HepG2 (cell line): ENCODE measurements at regions not wholly inside any gene's neighbourhood (a gene's known extent, or its start where the extent isn't known, plus 50 kb on each side); places are given as distances from the start of the nearest gene placed in this dataset.

Experiments
- ATAC-seq: fragments of 200-7000 bp; cut with Tn5 transposase; 3 replicates; pipeline ENCODE4 v1.9.1; 2020; ENCODE audit warnings: mild to moderate bottlenecking, moderate library complexity
- BruUV-seq: library from RNA; stranded (reverse); fragments of 400-500 nt; replicated peaks from 2 replicates; lab custom pipeline; 2021; lab: Mats Ljungman, UMichigan
- CTCF ChIA-PET: fragments of 300-600 bp; formaldehyde crosslinking; extraction: SDS; loops from one replicate; lab custom pipeline; 2021; ENCODE audit warnings: low total read pairs, inconsistent platforms, low intra/inter-chr PET ratio; lab: Yijun Ruan, JAX
- POLR2A ChIA-PET: fragments of 350-600 bp; sonication (Branson Sonifier 250); formaldehyde crosslinking; loops from one replicate; lab custom pipeline; 2020; ENCODE audit warnings: antibody characterized with exemption, inconsistent platforms; lab: Yijun Ruan, JAX
- DNase-seq: peaks from one replicate; pipeline ENCODE4 v3.0.0-alpha.2; 2015; ENCODE audit warnings: low spot score
- FAIRE-seq: peaks from 3 replicates; lab custom pipeline; 2011; peaks lifted over from hg19 to GRCh38; lab: Jason Lieb, UNC
- H2AFZ ChIP-seq: one replicate; pipeline ENCODE4 v1.6.1; 2011; ENCODE audit warnings: low read length, inconsistent platforms
- H3K27ac ChIP-seq: fragments of 300-600 bp; 3 replicates; pipeline ENCODE4 v1.8.0; 2011; ENCODE audit warnings: mixed run types, mild to moderate bottlenecking, mixed read lengths, low read length, inconsistent platforms; ENCODE audit not compliant: insufficient read depth; ENCODE audit errors: extremely low read length
- H3K27me3 ChIP-seq, 2 experiments: fragments of 200-600 bp in 1 of 2; 2 replicates in 1 of 2; 3 replicates in 1 of 2; pipeline versions ENCODE4 v1.6.0 to v1.8.0; 2011; ENCODE audit warnings: low read length in 2 of 2, mild to moderate bottlenecking in 2 of 2, moderate library complexity in 2 of 2, inconsistent platforms in 1 of 2; ENCODE audit not compliant: insufficient read depth in 2 of 2, control insufficient read depth in 1 of 2
- H3K36me3 ChIP-seq, 2 experiments: fragments of 200-600 bp in 1 of 2; replicated peaks in 1 of 2; 2 replicates in 1 of 2; 3 replicates in 1 of 2; pipeline versions ENCODE4 v1.5.1 to v1.8.0; 2011; ENCODE audit warnings: low read length in 2 of 2, inconsistent platforms in 1 of 2; ENCODE audit not compliant: insufficient read depth in 2 of 2, control insufficient read depth in 1 of 2
- H3K4me1 ChIP-seq: 2 replicates; pipeline ENCODE4 v1.5.1; 2012; ENCODE audit warnings: low read length, inconsistent platforms; ENCODE audit not compliant: insufficient read depth
- H3K4me2 ChIP-seq: 2 replicates; pipeline ENCODE4 v1.6.0; 2011; ENCODE audit warnings: low read depth, low read length, inconsistent platforms
- H3K4me3 ChIP-seq, 3 experiments: fragments of 200-600 bp in 1 of 3; sonication (generic), shearing (Covaris generic) in 1 of 3; replicated peaks in 1 of 3; 2 replicates each; pipeline ENCODE4 v1.5.1; 2011 to 2016; ENCODE audit warnings: low read length in 3 of 3, inconsistent platforms in 2 of 3, low read depth in 2 of 3, mild to moderate bottlenecking in 2 of 3, control low read depth in 1 of 3, mixed read lengths in 1 of 3; ENCODE audit not compliant: insufficient read depth in 1 of 3
- H3K79me2 ChIP-seq: one replicate; pipeline ENCODE4 v1.6.1; 2011; ENCODE audit warnings: low read length, inconsistent platforms; ENCODE audit not compliant: insufficient read depth
- H3K9ac ChIP-seq: 2 replicates; pipeline ENCODE4 v1.6.0; 2011; ENCODE audit warnings: mild to moderate bottlenecking, low read depth, low read length, inconsistent platforms; ENCODE audit not compliant: insufficient read depth
- H3K9me3 ChIP-seq: 2 replicates; pipeline ENCODE4 v1.5.1; 2012; ENCODE audit warnings: mild to moderate bottlenecking, low read length
- H4K20me1 ChIP-seq: 2 replicates; pipeline ENCODE4 v1.6.0; 2011; ENCODE audit warnings: inconsistent platforms, mild to moderate bottlenecking, low read length, moderate library complexity; ENCODE audit not compliant: insufficient read depth
- ATRX ChIP-seq: sonication (generic); formaldehyde crosslinking; IDR thresholded peaks from 2 replicates; pipeline ENCODE4 v1.4.0; 2020; ENCODE audit warnings: missing genetic modification reagents, borderline replicate concordance
- BORCS8-MEF2B ChIP-seq: sonication (generic); formaldehyde crosslinking; IDR thresholded peaks from 2 replicates; pipeline ENCODE4 v1.8.0; 2022; ENCODE audit warnings: mild to moderate bottlenecking, missing genetic modification reagents
- HMG20B ChIP-seq: conservative IDR thresholded peaks from 2 replicates; pipeline ENCODE4 v1.6.1; 2016; ENCODE audit warnings: missing genetic modification reagents, missing compliant biosample characterization
- KIAA2018 ChIP-seq: sonication (generic); formaldehyde crosslinking; IDR thresholded peaks from 2 replicates; pipeline ENCODE4 v1.5.0; 2020; ENCODE audit warnings: mild to moderate bottlenecking, missing genetic modification reagents, borderline replicate concordance
- NFKBIZ ChIP-seq: IDR thresholded peaks from 2 replicates; pipeline ENCODE4 v1.6.1; 2018; ENCODE audit warnings: missing genetic modification reagents, missing compliant biosample characterization
- RCOR2 ChIP-seq: IDR thresholded peaks from 2 replicates; pipeline ENCODE4 v1.6.1; 2016; ENCODE audit warnings: missing biosample characterization, missing genetic modification reagents
- RFX1 ChIP-seq: fragments of 450-650 bp; IDR thresholded peaks from 2 replicates; pipeline ENCODE4 v1.6.1; 2017
- SMC3 ChIP-seq: IDR thresholded peaks from 2 replicates; pipeline ENCODE4 v1.6.1; 2011; ENCODE audit warnings: low read length, improper control_type of control experiment
- SP5 ChIP-seq: IDR thresholded peaks from 2 replicates; pipeline ENCODE4 v1.6.1; 2016; ENCODE audit warnings: low read depth, borderline replicate concordance
- TARDBP ChIP-seq: sonication (generic); formaldehyde crosslinking; IDR thresholded peaks from 2 replicates; pipeline ENCODE4 v1.8.0; 2022; ENCODE audit warnings: mild to moderate bottlenecking, missing genetic modification reagents
- TCF12 ChIP-seq, 2 experiments: fragments of 450-650 bp in 1 of 2; sonication (generic) in 1 of 2; formaldehyde crosslinking in 1 of 2; IDR thresholded peaks; 2 replicates each; pipeline versions ENCODE4 v1.6.1 to v1.8.0; 2017 to 2022; ENCODE audit warnings: antibody characterized with exemption in 1 of 2, mild to moderate bottlenecking in 1 of 2, missing genetic modification reagents in 1 of 2, moderate library complexity in 1 of 2
- ZFP37 ChIP-seq: sonication (generic); formaldehyde crosslinking; IDR thresholded peaks from 2 replicates; pipeline ENCODE4 v1.4.0; 2020; ENCODE audit warnings: missing genetic modification reagents, borderline replicate concordance
- ZNF207 ChIP-seq: fragments of 450-650 bp; IDR thresholded peaks from 2 replicates; pipeline ENCODE4 v1.6.1; 2016; ENCODE audit warnings: antibody characterized with exemption, borderline replicate concordance
- ZNF629 ChIP-seq: sonication (generic); formaldehyde crosslinking; conservative IDR thresholded peaks from 2 replicates; pipeline ENCODE4 v1.5.0; 2020; ENCODE audit warnings: missing genetic modification reagents
- ZNF788 ChIP-seq: sonication (generic); formaldehyde crosslinking; IDR thresholded peaks from 2 replicates; pipeline ENCODE4 v1.5.0; 2020; ENCODE audit warnings: mild to moderate bottlenecking, missing genetic modification reagents, borderline replicate concordance
- ZNF850 ChIP-seq: sonication (generic); formaldehyde crosslinking; conservative IDR thresholded peaks from 2 replicates; pipeline ENCODE4 v1.9.0; 2021; ENCODE audit warnings: mild to moderate bottlenecking, missing genetic modification reagents
- ZSCAN9 ChIP-seq: IDR thresholded peaks from 2 replicates; pipeline ENCODE4 v1.6.1; 2016; ENCODE audit warnings: borderline replicate concordance
- WGBS: methylation state at CpG from one replicate; pipeline ENCODE4 v1.1.6; 2017; ENCODE audit warnings: low lambda C conversion rate; 5-methylcytosine and 5-hydroxymethylcytosine counted together
- in situ Hi-C: cut with HindIII; loops from 2 replicates; pipeline ENCODE4 v1.10.0; 2017; ENCODE audit warnings: low pct_unique_long_range_greater_than_20kb; ENCODE audit not compliant: extremely low pct_ligation_motif_present
- intact Hi-C: fragments of 100-400 bp; cut with micrococcal nuclease; formaldehyde crosslinking; loops from one replicate; pipeline ENCODE4 v1.10.0; 2022; ENCODE audit not compliant: unreplicated experiment

- WGBS = 57% methylated on average over 13 of the region's 13 CpGs
- Histone ChIP-seq H3K79me2 (no peaks in the 10 kb centered on the region), H3K9me3 (no peaks in the 10 kb centered on the region), H3K4me3 (no peak overlapping the region), H3K27me3 (peaks cover 1 to 10% of the 10 kb centered on the region in 2 experiments; a peak in 2 of 5 replicates), H3K36me3 (no peaks in the 10 kb centered on the region), H3K9ac (no peak overlapping the region), H3K4me2 (no peak overlapping the region), H3K27ac (no peak overlapping the region), H4K20me1 (no peaks in the 10 kb centered on the region), H3K4me1 (no peaks in the 10 kb centered on the region), H2AFZ (no peak overlapping the region)
- POLR2A ChIA-PET = no interaction called here
- TF ChIP-seq HMG20B (CRISPR knock-in tag) = no peak
- no peak for TF ChIP-seq NFKBIZ (CRISPR knock-in tag)
- no peak for TF ChIP-seq ZNF207
- no peak for TF ChIP-seq ZFP37 (CRISPR knock-in tag)
- TF ChIP-seq BORCS8-MEF2B = no peak
- TF ChIP-seq ZNF629 (CRISPR knock-in tag) = no peak
- TF ChIP-seq TCF12 (IDR thresholded peaks at IDR 0.05) = no peak
- no peak for TF ChIP-seq TCF12 (CRISPR knock-in tag; IDR thresholded peaks at IDR 0.05)
- TF ChIP-seq ZSCAN9 (CRISPR knock-in tag) = no peak
- TF ChIP-seq SP5 (CRISPR knock-in tag) = no peak
- no peak for TF ChIP-seq RCOR2
- TF ChIP-seq RFX1 = no peak
- TF ChIP-seq ZNF850 = no peak
- no peak for TF ChIP-seq ZNF788
- TF ChIP-seq SMC3 = no peak
- TF ChIP-seq TARDBP (CRISPR knock-in tag) = no peak
- no peak for TF ChIP-seq ATRX (CRISPR knock-in tag)
- no peak for TF ChIP-seq KIAA2018 (CRISPR knock-in tag)
- no peak for FAIRE-seq
- ATAC-seq = no peak
- intact Hi-C loops = no loop called here
- no peak for DNase-seq
- in situ Hi-C loops = no loop called here
- BruUV-seq = no TSS peak
- CTCF ChIA-PET = no interaction called here
These were observed 100.5 kb upstream of the ZNF32 start for GRCh38 chr10:43749145-43749576.
